ENCODE measurements at regions not wholly inside any gene's neighbourhood (a gene's known extent, or its start where the extent isn't known, plus 50 kb on each side); places are given as distances from the start of the nearest gene placed in this dataset.

- no peaks in the 10 kb centered on the region for H3K4me1 ChIP-seq
- H3K4me3 ChIP-seq, result no peak overlapping the region
- ChIA-PET CTCF (no interaction called here), POLR2A (no interaction called here)
- 6% methylated on average over 1 of the region's 1 CpG for WGBS (ENCODE audit: missing lambda C conversion rate)
- DNase-seq (ENCODE audit: low read depth in 1 of 2, low spot score in 1 of 2), result no peak
- TF ChIP-seq EHMT2 (IDR thresholded peaks at IDR 0.05; ENCODE audit: low read depth), result no peak
- H3K4me2 ChIP-seq, result no peak overlapping the region
- ATAC-seq, result no peak
- no peak overlapping the region for H3K27ac ChIP-seq
- no peak for FAIRE-seq
- 0 out of 3 replicates have a peak, but pooled peaks cover 3% of the 10 kb centered on the region for H3K9me3 ChIP-seq
Observed at GRCh38 chr21:32103361-32103760, 175.5 kb downstream of the MIS18A start.

GRCh38 chr21:32102426-32102825, 176.4 kb downstream of the MIS18A start:
- no peaks in the 10 kb centered on the region for H3K4me1 ChIP-seq
- FAIRE-seq (no peak), DNase-seq (ENCODE audit: low read depth in 1 of 2, low spot score in 1 of 2) (no peak), ATAC-seq (no peak)
- TF ChIP-seq POLR2A (IDR thresholded peaks at IDR 0.05; ENCODE audit: low read length) (no peak), MAFK (IDR thresholded peaks at IDR 0.05; ENCODE audit: partially characterized antibody) (no peak), E2F6 (IDR thresholded peaks at IDR 0.05; ENCODE audit: borderline replicate concordance, low read depth) (no peak), EHF (CRISPR knock-in tag; IDR thresholded peaks at IDR 0.05) (no peak), MAX (IDR thresholded peaks at IDR 0.05) (no peak), MAZ (IDR thresholded peaks at IDR 0.05; ENCODE audit: borderline replicate concordance, low read depth, low read length) (no peak), RFX5 (IDR thresholded peaks at IDR 0.05) (no peak), SMC3 (IDR thresholded peaks at IDR 0.05) (no peak), CBX2 (IDR thresholded peaks at IDR 0.05; ENCODE audit: borderline replicate concordance, low read depth) (no peak)
- no peak overlapping the region for H3K4me3 ChIP-seq
- ChIA-PET CTCF (no interaction called here), POLR2A (no interaction called here)
- no peak overlapping the region for H3K4me2 ChIP-seq
- H3K27ac ChIP-seq, result no peak overlapping the region
- 0 out of 3 replicates have a peak, but pooled peaks cover 3% of the 10 kb centered on the region for H3K9me3 ChIP-seq
- 11% methylated on average over 1 of the region's 1 CpG for WGBS (ENCODE audit: missing lambda C conversion rate)

- WGBS (ENCODE audit: missing lambda C conversion rate), result 11% methylated on average over 3 of the region's 3 CpGs
- FAIRE-seq (no peak), ATAC-seq (no peak), DNase-seq (ENCODE audit: low read depth in 1 of 2, low spot score in 1 of 2) (no peak)
- CTCF ChIA-PET, result no interaction called here
- TF ChIP-seq CEBPB (IDR thresholded peaks at IDR 0.05), result no peak
- no peak for TF ChIP-seq HMGXB4 (CRISPR knock-in tag; IDR thresholded peaks at IDR 0.05; ENCODE audit: borderline replicate concordance)
- TF ChIP-seq PBX3 (IDR thresholded peaks at IDR 0.05), result no peak
- no peak for TF ChIP-seq ZFP36 (IDR thresholded peaks at IDR 0.05; ENCODE audit: borderline replicate concordance, partially characterized antibody)
- TF ChIP-seq MAZ (IDR thresholded peaks at IDR 0.05; ENCODE audit: borderline replicate concordance, low read depth, low read length), result no peak
- TF ChIP-seq RARB (CRISPR knock-in tag; IDR thresholded peaks at IDR 0.05), result no peak
- no peak for TF ChIP-seq MAFK (IDR thresholded peaks at IDR 0.05; ENCODE audit: partially characterized antibody)
- no peak overlapping the region for H3K4me2 ChIP-seq
- no peak overlapping the region for H3K4me3 ChIP-seq
- no peaks in the 10 kb centered on the region for H3K9me3 ChIP-seq
- H3K27ac ChIP-seq, result no peak overlapping the region
- no peaks in the 10 kb centered on the region for H3K4me1 ChIP-seq
- POLR2A ChIA-PET, result no interaction called here
Observed at GRCh38 chr21:32101277-32101676, 177.6 kb downstream of the MIS18A start.

GRCh38 chr21:32100423-32100822, 178.4 kb downstream of the MIS18A start:
- Histone ChIP-seq H3K4me3 (no peak overlapping the region), H3K4me2 (no peak overlapping the region), H3K9me3 (no peaks in the 10 kb centered on the region), H3K4me1 (no peaks in the 10 kb centered on the region), H3K27ac (no peak overlapping the region)
- FAIRE-seq (no peak), DNase-seq (ENCODE audit: low read depth in 1 of 2, low spot score in 1 of 2) (no peak), ATAC-seq (no peak)
- CTCF ChIA-PET, result no interaction called here
- WGBS (ENCODE audit: missing lambda C conversion rate), result 44% methylated on average over 4 of the region's 5 CpGs
- POLR2A ChIA-PET, result no interaction called here
- TF ChIP-seq CBX8 (IDR thresholded peaks at IDR 0.05), result no peak
- no peak for TF ChIP-seq HES2 (IDR thresholded peaks at IDR 0.05)
- TF ChIP-seq CBX2 (IDR thresholded peaks at IDR 0.05; ENCODE audit: borderline replicate concordance, low read depth), result no peak
- TF ChIP-seq KDM5A (IDR thresholded peaks at IDR 0.05), result no peak
- TF ChIP-seq MAZ (IDR thresholded peaks at IDR 0.05; ENCODE audit: borderline replicate concordance, low read depth, low read length), result no peak
- no peak for TF ChIP-seq EHF (CRISPR knock-in tag; IDR thresholded peaks at IDR 0.05)
- no peak for TF ChIP-seq RARB (CRISPR knock-in tag; IDR thresholded peaks at IDR 0.05)
- no peak for TF ChIP-seq CTCF (IDR thresholded peaks at IDR 0.05)
- TF ChIP-seq CHD2 (IDR thresholded peaks at IDR 0.05; ENCODE audit: low read length, partially characterized antibody), result no peak
- no peak for TF ChIP-seq HDAC2 (IDR thresholded peaks at IDR 0.05)
- TF ChIP-seq JUN (IDR thresholded peaks at IDR 0.05), result no peak
- TF ChIP-seq TFCP2L1 (CRISPR knock-in tag; IDR thresholded peaks at IDR 0.05), result no peak

All from A549 (cell line).